GM23248 (cell line): ENCODE measurements at regions not wholly inside any gene's neighbourhood (a gene's known extent, or its start where the extent isn't known, plus 50 kb on each side); places are given as distances from the start of the nearest gene placed in this dataset.

Experiments used
- DNase-seq: peaks from one replicate; pipeline ENCODE4 v3.0.0-alpha.2; 2015
- H2AFZ ChIP-seq: fragments of 200-600 bp; sonication (generic); 2 replicates; pipeline ENCODE4 v1.6.1; 2016; ENCODE audit warnings: antibody characterized with exemption
- H3F3A ChIP-seq: fragments of 200-600 bp; sonication (generic); 2 replicates; pipeline ENCODE4 v1.6.1; 2016; ENCODE audit warnings: mild to moderate bottlenecking, antibody characterized with exemption, mixed run types; ENCODE audit not compliant: insufficient read depth
- H3K27ac ChIP-seq: fragments of 200-600 bp; sonication (generic); 2 replicates; pipeline ENCODE4 v1.5.1; 2016; ENCODE audit warnings: mild to moderate bottlenecking
- H3K27me3 ChIP-seq: fragments of 200-600 bp; sonication (generic); replicated peaks from 2 replicates; pipeline ENCODE4 v1.6.1; 2016; ENCODE audit warnings: mild to moderate bottlenecking; ENCODE audit not compliant: insufficient read depth
- H3K36me3 ChIP-seq: fragments of 200-600 bp; sonication (generic); 2 replicates; pipeline ENCODE4 v1.6.1; 2016; ENCODE audit warnings: low read depth, mild to moderate bottlenecking
- H3K4me1 ChIP-seq: fragments of 200-600 bp; sonication (generic); 2 replicates; pipeline ENCODE4 v1.6.1; 2016; ENCODE audit warnings: mild to moderate bottlenecking; ENCODE audit not compliant: insufficient read depth
- H3K4me2 ChIP-seq: fragments of 200-600 bp; sonication (generic); one replicate; pipeline ENCODE4 v1.6.1; 2016; ENCODE audit warnings: mild to moderate bottlenecking; ENCODE audit not compliant: unreplicated experiment
- H3K4me3 ChIP-seq: fragments of 200-600 bp; sonication (generic); 2 replicates; pipeline ENCODE4 v1.5.1; 2016; ENCODE audit warnings: mild to moderate bottlenecking
- H3K79me2 ChIP-seq: fragments of 200-600 bp; sonication (generic); 2 replicates; pipeline ENCODE4 v1.6.1; 2016; ENCODE audit warnings: mild to moderate bottlenecking; ENCODE audit not compliant: insufficient read depth
- H3K9ac ChIP-seq: fragments of 200-600 bp; sonication (generic); 2 replicates; pipeline ENCODE4 v1.6.1; 2016; ENCODE audit warnings: mild to moderate bottlenecking
- H3K9me2 ChIP-seq: fragments of 200-600 bp; sonication (generic); 2 replicates; pipeline ENCODE4 v1.6.1; 2016; ENCODE audit warnings: mixed run types, mild to moderate bottlenecking, moderate library complexity; ENCODE audit not compliant: insufficient read depth
- H3K9me3 ChIP-seq: fragments of 200-600 bp; sonication (generic); one replicate; pipeline ENCODE4 v1.6.1; 2017; ENCODE audit warnings: low read depth
- H4K20me1 ChIP-seq: fragments of 200-600 bp; sonication (generic); 2 replicates; pipeline ENCODE4 v1.6.0; 2016; ENCODE audit not compliant: insufficient read depth
- EZH2 ChIP-seq: fragments of 200-600 bp; sonication (generic); IDR thresholded peaks from 2 replicates; pipeline ENCODE4 v1.6.1; 2018; ENCODE audit warnings: antibody characterized with exemption, mild to moderate bottlenecking; ENCODE audit not compliant: insufficient read depth, poor library complexity, severe bottlenecking
- EZH2phosphoT487 ChIP-seq: fragments of 200-600 bp; sonication (generic); IDR thresholded peaks from 2 replicates; pipeline ENCODE4 v1.6.1; 2018; ENCODE audit warnings: antibody characterized with exemption, moderate library complexity, mild to moderate bottlenecking, low read depth; ENCODE audit not compliant: insufficient read depth
- WGBS, 2 experiments: methylation state at CpG; one replicate each; pipeline ENCODE4 v1.1.6; 2015 to 2017; ENCODE audit warnings: low lambda C conversion rate in 2 of 2, low coverage in 1 of 2; ENCODE audit errors: missing lambda C conversion rate in 2 of 2; 5-methylcytosine and 5-hydroxymethylcytosine counted together
- in situ Hi-C: fragments of 300-500 bp; cut with MboI; formaldehyde crosslinking; loops from 2 replicates; pipeline ENCODE4 v1.15.0; 2020

GRCh38 chr20:12893019-12893418, 115.8 kb upstream of the SPTLC3 start:
- no peak for DNase-seq
- H3K4me3 ChIP-seq = no peak overlapping the region
- H3K36me3 ChIP-seq = no peaks in the 10 kb centered on the region
- H3K9me2 ChIP-seq = no peaks in the 10 kb centered on the region
- 8 to 11% methylated on average over 5 of the region's 5 CpGs for WGBS, 2 experiments
- in situ Hi-C loops = no loop called here
- no peaks in the 10 kb centered on the region for H3F3A ChIP-seq
- H3K27ac ChIP-seq = no peak overlapping the region
- TF ChIP-seq EZH2 (no peak), EZH2phosphoT487 (no peak)
- no peaks in the 10 kb centered on the region; the same call in 1 of the 2 replicates for H3K27me3 ChIP-seq
- no peak overlapping the region for H3K9ac ChIP-seq
- H3K4me2 ChIP-seq = no peak overlapping the region
- H2AFZ ChIP-seq = no peak overlapping the region
- H4K20me1 ChIP-seq = no peaks in the 10 kb centered on the region
- H3K4me1 ChIP-seq = no peaks in the 10 kb centered on the region
- no peaks in the 10 kb centered on the region for H3K79me2 ChIP-seq
- no peaks in the 10 kb centered on the region for H3K9me3 ChIP-seq

GRCh38 chr20:12893653-12894052, 115.1 kb upstream of the SPTLC3 start:
- Histone ChIP-seq H3K4me1 (no peaks in the 10 kb centered on the region), H3K9ac (no peak overlapping the region), H3K9me3 (no peaks in the 10 kb centered on the region), H3K79me2 (no peaks in the 10 kb centered on the region), H3K27ac (no peak overlapping the region), H3K4me2 (no peak overlapping the region), H3K9me2 (no peaks in the 10 kb centered on the region), H3K27me3 (no peaks in the 10 kb centered on the region; the same call in 1 of the 2 replicates), H3K36me3 (no peaks in the 10 kb centered on the region), H2AFZ (no peak overlapping the region), H4K20me1 (no peaks in the 10 kb centered on the region), H3F3A (no peaks in the 10 kb centered on the region), H3K4me3 (no peak overlapping the region)
- 4 to 12% methylated on average over 6 of the region's 6 CpGs for WGBS, 2 experiments
- DNase-seq = no peak
- TF ChIP-seq EZH2 = no peak
- no peak for TF ChIP-seq EZH2phosphoT487
- in situ Hi-C loops = no loop called here

- no peak overlapping the region for H3K4me3 ChIP-seq
- H3K4me1 ChIP-seq = no peaks in the 10 kb centered on the region
- no peak for TF ChIP-seq EZH2phosphoT487
- TF ChIP-seq EZH2 = no peak
- in situ Hi-C loops = no loop called here
- H3K4me2 ChIP-seq = no peak overlapping the region
- no peaks in the 10 kb centered on the region; the same call in 1 of the 2 replicates for H3K27me3 ChIP-seq
- H4K20me1 ChIP-seq = no peaks in the 10 kb centered on the region
- no peaks in the 10 kb centered on the region for H3K36me3 ChIP-seq
- no peaks in the 10 kb centered on the region for H3F3A ChIP-seq
- no peak for DNase-seq
- no peaks in the 10 kb centered on the region for H3K9me2 ChIP-seq
- no peak overlapping the region for H2AFZ ChIP-seq
- no peaks in the 10 kb centered on the region for H3K79me2 ChIP-seq
- H3K27ac ChIP-seq = no peak overlapping the region
- H3K9ac ChIP-seq = no peak overlapping the region
- WGBS, 2 experiments = 40 to 50% methylated on average over 7 of the region's 7 CpGs
- no peaks in the 10 kb centered on the region for H3K9me3 ChIP-seq
Observed at GRCh38 chr20:12894089-12894488, 114.7 kb upstream of the SPTLC3 start.

- no peaks in the 10 kb centered on the region; the same call in 1 of the 2 replicates for H3K27me3 ChIP-seq
- WGBS, 2 experiments = 54 to 58% methylated on average over 2 of the region's 2 CpGs
- H3K4me1 ChIP-seq = no peaks in the 10 kb centered on the region
Observed at GRCh38 chr20:12896180-12896579, 112.6 kb upstream of the SPTLC3 start.

GRCh38 chr20:12902992-12903391, 105.8 kb upstream of the SPTLC3 start:
- 44 to 59% methylated on average over 4 of the region's 4 CpGs for WGBS, 2 experiments
- H3K9me2 ChIP-seq = no peaks in the 10 kb centered on the region

More at GRCh38 chr20:12896180-12896579, 112.6 kb upstream of the SPTLC3 start:
- no peaks in the 10 kb centered on the region for H3K79me2 ChIP-seq
- in situ Hi-C loops = no loop called here
- no peaks in the 10 kb centered on the region for H3K9me2 ChIP-seq
- no peak overlapping the region for H3K4me2 ChIP-seq
- H3K4me3 ChIP-seq = no peak overlapping the region
- H4K20me1 ChIP-seq = no peaks in the 10 kb centered on the region
- H3F3A ChIP-seq = no peaks in the 10 kb centered on the region
- H3K9me3 ChIP-seq = no peaks in the 10 kb centered on the region
- H2AFZ ChIP-seq = no peak overlapping the region
- no peaks in the 10 kb centered on the region for H3K36me3 ChIP-seq
- no peak for TF ChIP-seq EZH2phosphoT487
- TF ChIP-seq EZH2 = no peak
- no peak overlapping the region for H3K9ac ChIP-seq
- no peak for DNase-seq
- H3K27ac ChIP-seq = no peak overlapping the region

More at GRCh38 chr20:12902992-12903391, 105.8 kb upstream of the SPTLC3 start:
- H3K27ac ChIP-seq = no peak overlapping the region
- H4K20me1 ChIP-seq = no peaks in the 10 kb centered on the region
- H3K9me3 ChIP-seq = no peaks in the 10 kb centered on the region
- no peak overlapping the region for H3K4me2 ChIP-seq
- no peaks in the 10 kb centered on the region for H3F3A ChIP-seq
- in situ Hi-C loops = no loop called here
- DNase-seq = no peak
- no peaks in the 10 kb centered on the region for H3K4me1 ChIP-seq
- no peaks in the 10 kb centered on the region for H3K27me3 ChIP-seq
- no peak overlapping the region for H3K4me3 ChIP-seq
- no peak overlapping the region for H2AFZ ChIP-seq
- H3K9ac ChIP-seq = no peak overlapping the region
- H3K36me3 ChIP-seq = no peaks in the 10 kb centered on the region
- TF ChIP-seq EZH2phosphoT487 = no peak
- no peak for TF ChIP-seq EZH2
- no peaks in the 10 kb centered on the region for H3K79me2 ChIP-seq
